Upper lobe of left lung (tissue), 6 donors: ENCODE measurements at regions not wholly inside any gene's neighbourhood (a gene's known extent, or its start where the extent isn't known, plus 50 kb on each side); places are given as distances from the start of the nearest gene placed in this dataset.

Source experiments
- ATAC-seq, 2 donors: fragments of 200-7000 bp; cut with Tn5 transposase; one replicate each; pipeline ENCODE4 v1.9.1; 2022; ENCODE audit warnings: mild to moderate bottlenecking in 2 of 2, moderate library complexity in 2 of 2; ENCODE audit not compliant: low FRiP score in 2 of 2
- DNase-seq, 2 donors: peaks; one replicate each; pipeline ENCODE4 v3.0.0-alpha.2; 2019 to 2020
- H3K27ac ChIP-seq, 4 donors: fragments of 200-600 bp; sonication (generic); one replicate each; pipeline ENCODE4 v1.5.1; 2016 to 2019
- H3K27me3 ChIP-seq, 4 donors: fragments of 200-600 bp; sonication (generic); one replicate each; pipeline ENCODE4 v1.5.1; 2017 to 2019
- H3K36me3 ChIP-seq, 4 donors: fragments of 200-600 bp; sonication (generic); one replicate each; pipeline ENCODE4 v1.5.1; 2016 to 2019
- H3K4me1 ChIP-seq, 4 donors: fragments of 200-600 bp; sonication (generic); one replicate each; pipeline ENCODE4 v1.5.1; 2018 to 2019
- H3K4me3 ChIP-seq, 4 donors: fragments of 200-600 bp; sonication (generic); one replicate each; pipeline ENCODE4 v1.5.1; 2017 to 2019; ENCODE audit warnings: mild to moderate bottlenecking in 2 of 4, moderate library complexity in 1 of 4
- H3K9me3 ChIP-seq, 4 donors: fragments of 200-600 bp; sonication (generic); one replicate each; pipeline ENCODE4 v1.5.1; 2018 to 2019
- CTCF ChIP-seq, 6 experiments: fragments of 450-650 bp in 4 of 6; fragments of 200-600 bp in 2 of 6; sonication (generic) in 2 of 6; IDR thresholded peaks; one replicate each; pipeline ENCODE4 v1.5.1; 2016 to 2019; ENCODE audit warnings: antibody characterized with exemption in 6 of 6
- EP300 ChIP-seq, 4 donors: sonication (generic); formaldehyde crosslinking; IDR thresholded peaks; one replicate each; pipeline ENCODE4 v1.5.1; 2017; ENCODE audit warnings: antibody characterized with exemption in 4 of 4, control low read depth in 2 of 4
- POLR2A ChIP-seq, 4 donors: fragments of 450-650 bp; IDR thresholded peaks; one replicate each; pipeline ENCODE4 v1.5.1; 2016 to 2017; ENCODE audit warnings: antibody characterized with exemption in 4 of 4, mild to moderate bottlenecking in 2 of 4
- POLR2AphosphoS5 ChIP-seq, 2 donors: sonication (generic); formaldehyde crosslinking; IDR thresholded peaks; one replicate each; pipeline ENCODE4 v1.5.1; 2017; ENCODE audit warnings: antibody characterized with exemption in 2 of 2
- WGBS, 2 donors: methylation state at CpG; one replicate each; pipeline ENCODE4 v1.1.5; 2017 to 2018; 5-methylcytosine and 5-hydroxymethylcytosine counted together
- donor health status: DM: no; HTN: no; CAD: no; lungs with moderate emphysema.
- donor health status: DM: no; HTN: yes; CAD: no; lungs with severe emphysema.

- Histone ChIP-seq H3K4me3 (no peak overlapping the region), H3K27me3 (no peaks in the 10 kb centered on the region), H3K4me1 (no peaks in the 10 kb centered on the region), H3K27ac (no peak overlapping the region), H3K36me3 (no peaks in the 10 kb centered on the region), H3K9me3 (no peaks in the 10 kb centered on the region)
- WGBS, 2 donors = 84 to 86% methylated on average over 5 of the region's 5 CpGs
- DNase-seq (no peak), ATAC-seq (no peak)
- no peak for TF ChIP-seq POLR2AphosphoS5 (IDR thresholded peaks at IDR 0.05)
- TF ChIP-seq POLR2A (IDR thresholded peaks at IDR 0.05) = no peak
- no peak for TF ChIP-seq EP300 (IDR thresholded peaks at IDR 0.05)
- TF ChIP-seq CTCF (IDR thresholded peaks at IDR 0.05) = no peak
Observed at GRCh38 chr6:122063761-122064160, 335.7 kb upstream of the HSF2 start.

- no peak for ATAC-seq
- Histone ChIP-seq H3K4me3 (no peak overlapping the region), H3K27me3 (no peaks in the 10 kb centered on the region), H3K36me3 (no peaks in the 10 kb centered on the region), H3K27ac (no peak overlapping the region), H3K9me3 (no peaks in the 10 kb centered on the region), H3K4me1 (no peaks in the 10 kb centered on the region)
- 80 to 85% methylated on average over 4 of the region's 4 CpGs for WGBS, 2 donors
- no peak for TF ChIP-seq EP300 (IDR thresholded peaks at IDR 0.05)
- no peak for TF ChIP-seq CTCF (IDR thresholded peaks at IDR 0.05)
- no peak for TF ChIP-seq POLR2AphosphoS5 (IDR thresholded peaks at IDR 0.05)
- no peak for TF ChIP-seq POLR2A (IDR thresholded peaks at IDR 0.05)
- DNase-seq = no peak
Observed at GRCh38 chr6:122066200-122066599, 333.3 kb upstream of the HSF2 start.

GRCh38 chr6:122068291-122068769 is 331.1 kb upstream of the HSF2 start:
- WGBS, 2 donors = 38 to 49% methylated on average over 3 of the region's 3 CpGs
- no peaks in the 10 kb centered on the region for H3K9me3 ChIP-seq
- DNase-seq = no peak
- H3K36me3 ChIP-seq = no peaks in the 10 kb centered on the region
- no peak overlapping the region for H3K4me3 ChIP-seq
- no peaks in the 10 kb centered on the region for H3K4me1 ChIP-seq
- ATAC-seq = no peak
- H3K27me3 ChIP-seq = no peaks in the 10 kb centered on the region
- TF ChIP-seq POLR2A (IDR thresholded peaks at IDR 0.05) = no peak
- TF ChIP-seq POLR2AphosphoS5 (IDR thresholded peaks at IDR 0.05) = no peak
- TF ChIP-seq CTCF (IDR thresholded peaks at IDR 0.05) = no peak
- no peak for TF ChIP-seq EP300 (IDR thresholded peaks at IDR 0.05)
- H3K27ac ChIP-seq = no peak overlapping the region

GRCh38 chr6:122069932-122070331 is 329.5 kb upstream of the HSF2 start:
- H3K4me1 ChIP-seq = no peaks in the 10 kb centered on the region
- ATAC-seq (no peak), DNase-seq (no peak)
- H3K4me3 ChIP-seq = no peak overlapping the region
- H3K9me3 ChIP-seq = no peaks in the 10 kb centered on the region
- H3K36me3 ChIP-seq = no peaks in the 10 kb centered on the region
- TF ChIP-seq POLR2AphosphoS5 (IDR thresholded peaks at IDR 0.05) = no peak
- TF ChIP-seq EP300 (IDR thresholded peaks at IDR 0.05) = no peak
- no peak for TF ChIP-seq CTCF (IDR thresholded peaks at IDR 0.05)
- no peak for TF ChIP-seq POLR2A (IDR thresholded peaks at IDR 0.05)
- 56 to 59% methylated on average over 4 of the region's 4 CpGs for WGBS, 2 donors
- H3K27ac ChIP-seq = no peak overlapping the region
- H3K27me3 ChIP-seq = no peaks in the 10 kb centered on the region

- Histone ChIP-seq H3K9me3 (no peaks in the 10 kb centered on the region), H3K36me3 (no peaks in the 10 kb centered on the region), H3K27me3 (no peaks in the 10 kb centered on the region), H3K4me3 (no peak overlapping the region), H3K27ac (no peak overlapping the region), H3K4me1 (no peaks in the 10 kb centered on the region)
- DNase-seq (no peak), ATAC-seq (peak in 1 of 2 donors; percentile 78)
- TF ChIP-seq POLR2A (IDR thresholded peaks at IDR 0.05) (no peak), EP300 (IDR thresholded peaks at IDR 0.05) (no peak), CTCF (IDR thresholded peaks at IDR 0.05) (no peak), POLR2AphosphoS5 (IDR thresholded peaks at IDR 0.05) (no peak)
- 92 to 93% methylated on average over 8 of the region's 8 CpGs for WGBS, 2 donors
Observed at GRCh38 chr6:122072014-122072647, 327.3 kb upstream of the HSF2 start.
